IMR-90 (cell line): ENCODE measurements at regions not wholly inside any gene's neighbourhood (a gene's known extent, or its start where the extent isn't known, plus 50 kb on each side); places are given as distances from the start of the nearest gene placed in this dataset.

Experiments used
- ATAC-seq: fragments of 200-7000 bp; cut with Tn5 transposase; 2 replicates; pipeline ENCODE4 v1.9.1; 2020; ENCODE audit warnings: low read depth, mild to moderate bottlenecking, moderate library complexity
- BruUV-seq: library from RNA; stranded (reverse); fragments of 400-500 nt; replicated peaks from 2 replicates; lab custom pipeline; 2021; lab: Mats Ljungman, UMichigan
- CTCF ChIA-PET: fragments of 300-600 bp; formaldehyde crosslinking; extraction: SDS; loops from one replicate; lab custom pipeline; 2021; ENCODE audit warnings: antibody characterized with exemption; lab: Yijun Ruan, JAX
- POLR2A ChIA-PET: fragments of 300-600 bp; sonication (Branson Sonifier 250); formaldehyde crosslinking; loops from one replicate; lab custom pipeline; 2022; ENCODE audit warnings: antibody characterized with exemption; ENCODE audit not compliant: unreplicated experiment; lab: Charles Lee
- DNase-seq: peaks from one replicate; pipeline ENCODE4 v3.0.0; 2013
- H2AFZ ChIP-seq: replicated peaks from 2 replicates; pipeline ENCODE3; 2013; ENCODE audit warnings: low read length, mild to moderate bottlenecking; ENCODE audit not compliant: poor library complexity
- H2AK5ac ChIP-seq: 2 replicates; pipeline ENCODE4 v1.6.1; 2013; ENCODE audit warnings: low read depth, low read length, inconsistent platforms
- H2AK9ac ChIP-seq: replicated peaks from 2 replicates; pipeline ENCODE3; 2013; ENCODE audit warnings: mild to moderate bottlenecking, low read depth, low read length, moderate library complexity; ENCODE audit not compliant: poor library complexity
- H2BK120ac ChIP-seq: 2 replicates; pipeline ENCODE4 v1.6.1; 2013; ENCODE audit warnings: low read depth, low read length, inconsistent platforms
- H2BK15ac ChIP-seq: 3 replicates; pipeline ENCODE4 v1.6.1; 2013; ENCODE audit warnings: low read depth, low read length, inconsistent platforms
- H2BK20ac ChIP-seq: 2 replicates; pipeline ENCODE4 v1.6.1; 2013; ENCODE audit warnings: low read depth, mild to moderate bottlenecking, inconsistent platforms, low read length, moderate library complexity
- H2BK5ac ChIP-seq: 2 replicates; pipeline ENCODE4 v1.6.1; 2013; ENCODE audit warnings: mild to moderate bottlenecking, low read depth, low read length, inconsistent platforms; ENCODE audit not compliant: poor library complexity, severe bottlenecking
- H3K14ac ChIP-seq: replicated peaks from 2 replicates; pipeline ENCODE4 v1.6.1; 2013; ENCODE audit warnings: low read depth, low read length, inconsistent platforms
- H3K18ac ChIP-seq: 2 replicates; pipeline ENCODE4 v1.6.1; 2013; ENCODE audit warnings: low read depth, low read length, control low read depth
- H3K23ac ChIP-seq: 2 replicates; pipeline ENCODE4 v1.6.1; 2013; ENCODE audit warnings: low read depth, low read length, inconsistent platforms
- H3K27ac ChIP-seq: 2 replicates; pipeline ENCODE4 v1.5.1; 2013; ENCODE audit warnings: mild to moderate bottlenecking, control low read depth, low read length; ENCODE audit not compliant: insufficient read depth
- H3K27me3 ChIP-seq: 2 replicates; pipeline ENCODE4 v1.6.1; 2013; ENCODE audit warnings: low read length; ENCODE audit not compliant: control insufficient read depth, insufficient read depth
- H3K36me3 ChIP-seq: 2 replicates; pipeline ENCODE4 v1.6.1; 2013; ENCODE audit warnings: low read length, mixed read lengths; ENCODE audit not compliant: control insufficient read depth, insufficient read depth
- H3K4ac ChIP-seq: 2 replicates; pipeline ENCODE4 v1.6.1; 2013; ENCODE audit warnings: low read depth, low read length, inconsistent platforms
- H3K4me1 ChIP-seq: 2 replicates; pipeline ENCODE4 v1.6.1; 2013; ENCODE audit warnings: low read length, mixed read lengths; ENCODE audit not compliant: control insufficient read depth, insufficient read depth
- H3K4me2 ChIP-seq: 2 replicates; pipeline ENCODE4 v1.6.1; 2013; ENCODE audit warnings: low read depth, mild to moderate bottlenecking, control low read depth, low read length, moderate library complexity
- H3K4me3 ChIP-seq: 2 replicates; pipeline ENCODE4 v1.5.1; 2013; ENCODE audit warnings: low read depth, mild to moderate bottlenecking, control low read depth, low read length, moderate library complexity; ENCODE audit not compliant: insufficient read depth
- H3K56ac ChIP-seq: 2 replicates; pipeline ENCODE4 v1.6.1; 2013; ENCODE audit warnings: low read length, inconsistent platforms; ENCODE audit not compliant: insufficient read depth; ENCODE audit errors: extremely low read depth
- H3K79me1 ChIP-seq, 2 experiments: 2 replicates each; pipeline ENCODE4 v1.6.1; 2013; ENCODE audit warnings: low read length in 2 of 2, inconsistent platforms in 1 of 2, low read depth in 1 of 2
- H3K9ac ChIP-seq: 2 replicates; pipeline ENCODE4 v1.6.1; 2013; ENCODE audit warnings: low read depth, low read length, control low read depth
- H3K9me1 ChIP-seq: 2 replicates; pipeline ENCODE4 v1.6.1; 2013; ENCODE audit warnings: low read length, inconsistent platforms; ENCODE audit not compliant: insufficient read depth
- H3K9me3 ChIP-seq: 2 replicates; pipeline ENCODE4 v1.6.1; 2013; ENCODE audit warnings: low read length; ENCODE audit not compliant: control insufficient read depth, insufficient read depth
- H4K20me1 ChIP-seq: 2 replicates; pipeline ENCODE4 v1.6.1; 2013; ENCODE audit warnings: low read length, inconsistent platforms; ENCODE audit not compliant: insufficient read depth
- H4K5ac ChIP-seq: 2 replicates; pipeline ENCODE4 v1.6.1; 2013; ENCODE audit warnings: mild to moderate bottlenecking, low read depth, low read length, control low read depth
- H4K8ac ChIP-seq, 2 experiments: 2 replicates each; pipeline ENCODE4 v1.6.1; 2013; ENCODE audit warnings: low read depth in 2 of 2, low read length in 2 of 2, control low read depth in 1 of 2, inconsistent platforms in 1 of 2
- H4K91ac ChIP-seq: 2 replicates; pipeline ENCODE4 v1.6.1; 2013; ENCODE audit warnings: low read depth, low read length, inconsistent platforms; ENCODE audit not compliant: insufficient read depth
- BHLHE40 ChIP-seq: fragments of 150-350 bp; IDR thresholded peaks from 2 replicates; pipeline ENCODE4 v1.6.1; 2016; ENCODE audit warnings: mild to moderate bottlenecking, low read depth, low read length
- CEBPB ChIP-seq: IDR thresholded peaks from 2 replicates; pipeline ENCODE4 v1.6.1; 2012; ENCODE audit warnings: low read depth, low read length, improper control_type of control experiment
- CHD1 ChIP-seq: IDR thresholded peaks from 2 replicates; pipeline ENCODE4 v1.6.1; 2012; ENCODE audit warnings: low read depth, low read length, improper control_type of control experiment
- CTCF ChIP-seq: conservative IDR thresholded peaks from 2 replicates; pipeline ENCODE4 v1.5.1; 2012; ENCODE audit warnings: mild to moderate bottlenecking, low read depth, low read length, improper control_type of control experiment
- ELK1 ChIP-seq: fragments of 150-350 bp; IDR thresholded peaks from 2 replicates; pipeline ENCODE4 v1.6.1; 2016; ENCODE audit warnings: low read depth, mild to moderate bottlenecking, low read length, moderate library complexity, borderline replicate concordance
- FOS ChIP-seq: fragments of 150-350 bp; IDR thresholded peaks from 2 replicates; pipeline ENCODE4 v1.6.1; 2016; ENCODE audit warnings: low read depth, low read length
- MAFK ChIP-seq: IDR thresholded peaks from 2 replicates; pipeline ENCODE4 v1.6.1; 2012; ENCODE audit warnings: low read depth, low read length, improper control_type of control experiment
- MAZ ChIP-seq: IDR thresholded peaks from 2 replicates; pipeline ENCODE4 v1.6.1; 2012; ENCODE audit warnings: low read depth, mild to moderate bottlenecking, low read length, improper control_type of control experiment, moderate library complexity, borderline replicate concordance
- MXI1 ChIP-seq: IDR thresholded peaks from 2 replicates; pipeline ENCODE4 v1.6.1; 2012; ENCODE audit warnings: low read depth, mild to moderate bottlenecking, low read length, moderate library complexity, borderline replicate concordance
- NFE2L2 ChIP-seq: fragments of 150-350 bp; IDR thresholded peaks from 2 replicates; pipeline ENCODE4 v1.6.1; 2016; ENCODE audit warnings: low read depth, mild to moderate bottlenecking, low read length
- POLR2A ChIP-seq: IDR thresholded peaks from 2 replicates; pipeline ENCODE4 v1.6.1; 2012; ENCODE audit warnings: mild to moderate bottlenecking, low read depth, low read length
- RAD21 ChIP-seq: IDR thresholded peaks from 2 replicates; pipeline ENCODE4 v1.6.1; 2012; ENCODE audit warnings: low read length, improper control_type of control experiment
- RCOR1 ChIP-seq: IDR thresholded peaks from 2 replicates; pipeline ENCODE4 v1.6.1; 2012; ENCODE audit warnings: mild to moderate bottlenecking, low read length, improper control_type of control experiment; ENCODE audit not compliant: insufficient replicate concordance
- RFX5 ChIP-seq: IDR thresholded peaks from 2 replicates; pipeline ENCODE4 v1.8.0; 2012; ENCODE audit warnings: low read depth, mild to moderate bottlenecking, low read length, moderate library complexity
- SMC3 ChIP-seq: fragments of 150-350 bp; IDR thresholded peaks from 2 replicates; pipeline ENCODE4 v1.6.1; 2016; ENCODE audit warnings: low read depth, mild to moderate bottlenecking, antibody characterized with exemption, low read length, moderate library complexity
- USF2 ChIP-seq: fragments of 150-350 bp; IDR thresholded peaks from 2 replicates; pipeline ENCODE4 v1.6.1; 2017; ENCODE audit warnings: mild to moderate bottlenecking, antibody characterized with exemption, low read length, low read depth
- WGBS, 2 experiments: methylation state at CpG; one replicate each; pipeline versions ENCODE4 v1.1.5 to v1.1.7; 2013; ENCODE audit warnings: missing lambda C conversion rate in 2 of 2; ENCODE audit not compliant: insufficient read length in 1 of 2; ENCODE audit errors: extremely low coverage in 2 of 2; 5-methylcytosine and 5-hydroxymethylcytosine counted together
- dilution Hi-C: fragments of 300-500 bp; cut with HindIII; formaldehyde crosslinking; loops from one replicate; pipeline ENCODE4 v1.14.3; 2018; ENCODE audit warnings: low sequenced_read_pairs; ENCODE audit not compliant: unreplicated experiment
- in situ Hi-C: fragments of 300-500 bp; cut with MboI; formaldehyde crosslinking; loops from 3 replicates; pipeline ENCODE4 v1.14.3; 2019; ENCODE audit warnings: low sequenced_read_pairs, inconsistent platforms, mixed read lengths
- intact Hi-C: fragments of 100-400 bp; cut with micrococcal nuclease; formaldehyde crosslinking; loops from 2 replicates; pipeline ENCODE4 v1.10.0; 2022

GRCh38 chr14:37792124-37792523 lies 196.7 kb downstream of the TTC6 start:
- Histone ChIP-seq H2BK15ac (no peak overlapping the region), H4K91ac (no peak overlapping the region), H2BK120ac (no peak overlapping the region), H3K14ac (no peak overlapping the region), H3K79me1 (no peaks in the 10 kb centered on the region), H3K36me3 (no peaks in the 10 kb centered on the region), H2AK5ac (no peak overlapping the region), H3K27me3 (no peaks in the 10 kb centered on the region), H2AK9ac (no peak overlapping the region), H2BK20ac (no peak overlapping the region), H3K9me3 (no peaks in the 10 kb centered on the region), H3K4me2 (no peak overlapping the region), H4K5ac (no peak overlapping the region), H3K56ac (no peak overlapping the region), H4K8ac (no peak overlapping the region), H3K27ac (no peak overlapping the region), H3K9me1 (no peaks in the 10 kb centered on the region), H4K20me1 (no peaks in the 10 kb centered on the region), H2BK5ac (no peak overlapping the region), H3K4ac (no peak overlapping the region), H3K4me3 (no peak overlapping the region), H3K18ac (no peak overlapping the region), H3K4me1 (no peaks in the 10 kb centered on the region), H3K23ac (no peak overlapping the region), H2AFZ (no peak overlapping the region), H3K9ac (no peak overlapping the region)
- ATAC-seq (no peak), DNase-seq (no peak)
- dilution Hi-C loops (no loop called here), in situ Hi-C loops (no loop called here), intact Hi-C loops (no loop called here)
- CTCF ChIA-PET, result no interaction called here
- BruUV-seq, result no TSS peak
- POLR2A ChIA-PET, result no interaction called here
- TF ChIP-seq MAFK, result no peak
- no peak for TF ChIP-seq RCOR1
- no peak for TF ChIP-seq MXI1
- TF ChIP-seq RAD21, result no peak
- TF ChIP-seq CTCF, result no peak
- no peak for TF ChIP-seq RFX5
- TF ChIP-seq FOS, result no peak
- TF ChIP-seq CEBPB, result no peak
- TF ChIP-seq USF2, result no peak
- no peak for TF ChIP-seq NFE2L2
- TF ChIP-seq ELK1, result no peak
- TF ChIP-seq CHD1, result no peak
- no peak for TF ChIP-seq POLR2A
- TF ChIP-seq SMC3, result no peak
- no peak for TF ChIP-seq MAZ
- no peak for TF ChIP-seq BHLHE40
- WGBS, 2 experiments, result no CpG with 5 or more reads among the region's 4 CpGs
